ENCODE measurements at regions not wholly inside any gene's neighbourhood (a gene's known extent, or its start where the extent isn't known, plus 50 kb on each side); places are given as distances from the start of the nearest gene placed in this dataset.
"Not testable (repeated sequence)": the region's sequence is repeated elsewhere in the genome, so short reads cannot be mapped to it uniquely, and the experiment has no call there.

DNA sequence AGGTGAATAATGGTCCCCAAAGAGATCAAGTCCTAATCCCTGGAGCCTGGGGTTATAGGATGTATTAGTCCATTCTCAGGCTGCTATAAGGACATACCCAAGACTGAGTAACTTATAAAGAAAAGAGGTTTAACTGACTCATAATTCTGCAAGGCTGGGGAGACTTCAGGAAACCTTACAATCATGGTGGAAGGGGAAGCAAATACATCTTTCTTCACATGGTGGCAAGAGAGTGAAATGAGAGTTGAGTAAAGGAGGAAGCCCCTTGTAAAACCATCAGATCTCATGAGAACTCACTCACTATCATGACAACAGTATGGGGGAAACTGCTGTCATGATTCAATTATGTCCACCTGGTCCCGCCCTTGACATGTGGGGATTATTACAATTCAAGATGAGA lies 142.9 kb upstream of the ANKRD28 start:
- DNase-seq (ENCODE audit: low read depth): no peak
- in situ Hi-C loops (cut with HindIII; ENCODE audit: low pct_unique_long_range_greater_than_20kb, low sequenced_read_pairs): no loop called here

DNA sequence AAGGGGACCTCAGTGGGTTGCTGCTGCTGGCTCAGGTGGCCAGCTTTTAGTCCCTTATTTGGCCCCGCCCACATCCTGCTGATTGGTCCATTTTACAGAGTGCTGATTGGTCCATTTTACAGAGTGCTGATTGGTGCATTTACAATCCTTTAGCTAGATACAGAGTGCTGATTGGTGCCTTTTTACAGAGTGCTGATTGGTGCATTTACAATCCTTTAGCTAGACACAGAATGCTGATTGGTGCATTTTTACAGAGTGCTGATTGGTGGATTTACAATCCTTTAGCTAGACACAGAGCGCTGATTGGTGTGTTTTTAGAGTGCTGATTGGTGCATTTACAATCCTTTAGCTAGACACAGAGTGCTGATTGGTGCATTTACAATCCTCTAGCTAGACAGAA lies 143.7 kb upstream of the ANKRD28 start:
- in situ Hi-C loops (cut with HindIII; ENCODE audit: low pct_unique_long_range_greater_than_20kb, low sequenced_read_pairs); DNase-seq (ENCODE audit: low read depth): not testable (repeated sequence)

DNA sequence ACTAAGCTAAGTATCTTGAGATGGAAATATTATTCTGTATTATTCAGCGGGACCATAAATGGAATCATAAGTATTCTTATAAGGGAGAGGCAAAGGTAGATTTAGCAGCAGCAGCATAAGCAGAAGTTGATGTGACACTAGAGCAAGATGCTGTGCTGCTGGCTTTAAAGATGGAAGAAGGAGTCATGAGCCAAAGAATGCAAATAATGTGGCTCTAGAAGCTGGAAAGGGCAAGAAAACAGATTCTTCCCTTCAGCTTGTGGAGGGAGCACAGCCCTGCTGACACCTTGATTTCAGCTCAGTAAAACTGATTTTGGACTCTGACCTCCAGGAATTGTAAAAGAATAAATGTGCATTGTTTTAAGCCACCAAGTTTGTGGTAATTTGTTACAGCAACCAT lies 144.2 kb upstream of the ANKRD28 start:
- in situ Hi-C loops (cut with HindIII; ENCODE audit: low pct_unique_long_range_greater_than_20kb, low sequenced_read_pairs): no loop called here
- DNase-seq (ENCODE audit: low read depth): no peak

DNA sequence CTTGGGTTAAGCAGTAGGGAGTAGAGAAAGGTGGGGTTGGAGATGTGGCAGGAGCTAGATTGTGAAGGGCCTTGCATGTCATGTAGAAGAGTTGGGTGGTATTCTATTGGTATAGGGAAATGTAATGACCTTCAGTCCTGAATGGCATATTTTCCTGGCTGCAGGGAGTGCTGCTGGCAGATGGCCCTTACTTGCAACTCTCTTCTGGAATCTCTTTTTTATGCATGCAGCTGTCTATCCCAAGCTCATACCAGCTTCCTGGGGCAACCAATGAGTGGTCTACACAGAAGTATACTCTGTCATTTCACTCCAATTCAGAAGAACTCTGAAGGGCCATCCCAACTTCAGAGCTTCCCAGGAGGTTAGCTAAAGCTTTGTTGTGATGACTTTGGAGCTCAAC lies 144.7 kb upstream of the ANKRD28 start:
- in situ Hi-C loops (cut with HindIII; ENCODE audit: low pct_unique_long_range_greater_than_20kb, low sequenced_read_pairs): no loop called here
- DNase-seq (ENCODE audit: low read depth): no peak

DNA sequence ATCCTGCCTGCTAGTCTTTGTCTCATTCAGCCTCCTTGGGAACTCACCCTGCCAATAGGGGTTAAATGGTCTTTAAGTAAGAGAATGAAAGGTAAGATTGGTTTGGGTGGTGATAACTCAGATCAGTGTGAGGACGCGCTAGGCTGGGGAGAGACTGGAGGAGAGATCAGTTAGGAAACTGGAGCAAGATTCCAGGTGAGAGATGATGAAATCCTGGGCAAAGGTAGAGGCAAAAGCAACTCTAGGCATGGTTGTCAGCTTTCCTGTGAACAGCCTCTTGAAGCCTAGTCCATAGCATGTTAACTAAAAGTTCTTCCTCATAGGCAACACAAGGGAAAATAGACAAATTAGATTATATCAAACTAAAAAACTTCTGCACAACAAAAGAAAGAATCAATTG lies 145.2 kb upstream of the ANKRD28 start:
- DNase-seq (ENCODE audit: low read depth): no peak
- in situ Hi-C loops (cut with HindIII; ENCODE audit: low pct_unique_long_range_greater_than_20kb, low sequenced_read_pairs): no loop called here

DNA sequence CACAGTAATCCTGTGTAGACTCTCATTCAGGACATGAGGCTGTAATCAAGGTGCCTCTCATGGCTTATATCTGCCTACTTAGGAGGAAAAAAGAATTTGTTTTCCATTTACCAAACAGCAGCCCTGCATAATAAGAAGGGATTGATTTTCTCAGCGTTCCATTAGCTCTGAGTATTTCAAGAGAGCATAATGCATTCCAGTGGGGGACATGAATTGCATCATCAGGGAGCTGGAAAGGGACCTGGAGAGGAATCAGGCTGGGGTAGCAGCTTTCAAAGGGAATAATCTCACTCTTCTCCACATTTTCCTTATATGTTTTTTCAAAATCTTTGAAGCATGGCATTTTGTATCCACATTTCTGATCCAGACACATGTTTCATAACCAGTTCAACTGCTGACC lies 150.6 kb upstream of the ANKRD28 start:
- DNase-seq (ENCODE audit: low read depth): no peak
- in situ Hi-C loops (cut with HindIII; ENCODE audit: low pct_unique_long_range_greater_than_20kb, low sequenced_read_pairs): no loop called here

DNA sequence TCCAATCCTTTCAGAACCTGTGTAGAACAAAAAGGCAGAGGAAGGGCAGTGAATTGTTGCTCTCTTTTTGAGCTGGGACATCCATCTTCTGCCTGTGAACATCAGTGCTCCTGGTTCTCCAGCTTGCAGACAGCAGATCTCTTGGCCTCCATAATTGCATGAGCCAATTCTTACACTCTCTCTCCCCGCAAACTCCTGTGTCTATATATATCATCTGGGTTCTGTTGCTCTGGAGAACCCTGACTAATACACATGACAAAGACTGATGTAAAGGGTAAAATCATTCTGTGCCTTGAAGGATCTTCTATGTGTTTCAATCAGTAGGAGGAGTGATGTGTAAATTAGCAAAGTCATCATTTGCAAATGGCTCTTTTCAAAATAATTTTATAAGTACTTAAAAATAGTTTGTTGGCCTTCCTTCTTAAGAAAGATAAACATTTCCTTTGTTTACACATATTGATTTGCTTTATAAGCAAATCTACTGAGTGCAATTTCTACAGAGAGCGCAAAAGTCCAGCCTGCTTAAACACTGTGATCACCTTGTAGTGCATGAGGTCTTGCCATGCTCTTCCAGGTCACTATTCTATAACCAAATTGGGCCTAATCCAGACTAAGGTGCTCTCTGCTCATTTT lies 154.9 kb upstream of the ANKRD28 start:
- in situ Hi-C loops (cut with HindIII; ENCODE audit: low pct_unique_long_range_greater_than_20kb, low sequenced_read_pairs): no loop called here
- DNase-seq (ENCODE audit: low read depth): no peak

DNA sequence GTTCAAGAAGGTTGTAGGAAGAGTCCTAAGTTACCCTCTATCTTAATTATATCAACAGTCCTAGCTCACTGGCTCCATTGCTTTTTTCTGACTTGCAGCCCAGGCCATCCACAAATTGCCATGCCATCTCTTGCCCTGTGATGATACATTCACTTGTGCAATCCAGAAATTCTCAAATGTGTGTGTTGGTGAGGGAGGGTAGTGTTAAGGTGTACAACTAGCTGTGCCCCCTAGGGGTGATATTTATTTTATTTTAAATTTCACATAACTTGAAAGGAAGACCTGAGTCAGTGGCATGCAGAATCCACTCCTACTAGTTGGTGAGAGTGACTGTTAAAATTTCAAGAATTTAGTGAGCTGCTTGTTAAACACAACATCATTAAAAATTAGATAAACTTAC lies 156.1 kb upstream of the ANKRD28 start:
- in situ Hi-C loops (cut with HindIII; ENCODE audit: low pct_unique_long_range_greater_than_20kb, low sequenced_read_pairs): no loop called here
- no peak for DNase-seq (ENCODE audit: low read depth)

DNA sequence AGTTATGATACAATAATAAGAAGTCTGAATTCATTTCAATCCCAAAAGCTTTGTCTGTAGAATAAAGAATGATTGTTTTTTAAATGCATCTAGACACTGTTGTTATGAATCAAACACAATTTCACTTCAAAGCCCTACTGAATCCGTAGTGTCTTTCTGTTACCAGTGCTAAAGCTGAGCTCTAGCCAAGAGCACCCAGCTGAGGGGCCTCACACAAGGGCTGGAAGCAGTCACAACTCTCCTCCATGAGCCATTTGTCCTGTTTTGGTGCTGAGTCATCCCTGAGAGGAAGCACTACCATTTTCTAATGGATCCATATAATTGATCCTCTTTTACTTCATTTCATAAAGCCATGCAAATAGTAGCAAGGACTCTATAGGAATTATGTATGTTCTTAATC lies 158.2 kb upstream of the ANKRD28 start:
- in situ Hi-C loops (cut with HindIII; ENCODE audit: low pct_unique_long_range_greater_than_20kb, low sequenced_read_pairs): no loop called here
- no peak for DNase-seq (ENCODE audit: low read depth)

DNA sequence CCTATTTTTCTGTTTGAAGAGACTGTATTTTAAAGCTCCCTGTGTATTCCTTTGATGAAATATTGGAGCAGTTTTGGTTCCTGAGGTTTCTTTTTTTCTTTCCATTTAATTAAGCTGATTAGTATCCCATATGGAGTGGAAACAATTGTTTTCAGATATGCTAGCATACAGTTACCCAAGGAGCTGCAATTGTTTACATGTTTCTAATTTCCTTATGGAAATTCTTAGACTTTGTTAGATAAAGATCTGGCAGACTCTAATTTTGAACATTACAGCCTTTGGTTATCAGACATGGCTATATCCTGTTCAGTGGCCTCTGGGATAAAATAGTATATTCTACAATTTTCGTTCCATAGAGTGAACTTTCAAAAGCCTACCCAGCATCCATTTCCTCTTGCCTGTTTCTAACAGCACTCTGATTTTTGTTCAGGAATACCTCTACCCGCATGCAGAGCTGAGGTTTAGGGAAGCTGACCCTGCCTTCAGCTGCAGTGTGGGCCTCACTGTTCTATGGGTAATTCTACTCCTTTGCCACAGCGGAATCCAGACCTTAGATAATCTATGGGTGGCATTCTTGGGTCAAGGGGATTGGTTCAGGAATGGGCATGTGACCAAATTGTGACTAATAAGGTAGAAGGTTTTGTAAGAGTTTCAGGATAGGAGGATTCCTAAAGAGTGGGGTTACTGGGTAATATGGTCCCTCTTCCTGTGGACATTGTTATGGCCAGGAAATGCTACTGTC lies 161.1 kb upstream of the ANKRD28 start:
- no peak for DNase-seq (ENCODE audit: low read depth)
- in situ Hi-C loops (cut with HindIII; ENCODE audit: low pct_unique_long_range_greater_than_20kb, low sequenced_read_pairs): no loop called here

DNA sequence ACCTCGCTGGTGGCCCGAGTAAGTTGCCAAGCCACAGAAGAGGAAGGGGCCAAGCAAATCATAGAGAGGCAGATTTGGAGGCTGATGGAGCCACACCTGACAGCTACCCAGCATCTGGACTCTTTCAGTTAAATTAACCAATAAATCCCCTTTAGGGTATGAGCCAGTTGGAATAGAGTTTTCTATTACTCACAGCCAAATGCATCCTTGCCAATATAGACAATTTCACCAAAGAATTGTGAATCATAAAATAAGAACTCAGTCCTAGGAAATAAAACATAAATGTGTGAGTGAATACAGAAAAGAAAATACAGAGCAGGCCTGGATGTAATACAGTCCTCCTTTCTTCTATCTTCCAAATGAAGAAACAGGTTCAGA lies 161.6 kb upstream of the ANKRD28 start:
- no peak for DNase-seq (ENCODE audit: low read depth)
- in situ Hi-C loops (cut with HindIII; ENCODE audit: low pct_unique_long_range_greater_than_20kb, low sequenced_read_pairs): no loop called here

DNA sequence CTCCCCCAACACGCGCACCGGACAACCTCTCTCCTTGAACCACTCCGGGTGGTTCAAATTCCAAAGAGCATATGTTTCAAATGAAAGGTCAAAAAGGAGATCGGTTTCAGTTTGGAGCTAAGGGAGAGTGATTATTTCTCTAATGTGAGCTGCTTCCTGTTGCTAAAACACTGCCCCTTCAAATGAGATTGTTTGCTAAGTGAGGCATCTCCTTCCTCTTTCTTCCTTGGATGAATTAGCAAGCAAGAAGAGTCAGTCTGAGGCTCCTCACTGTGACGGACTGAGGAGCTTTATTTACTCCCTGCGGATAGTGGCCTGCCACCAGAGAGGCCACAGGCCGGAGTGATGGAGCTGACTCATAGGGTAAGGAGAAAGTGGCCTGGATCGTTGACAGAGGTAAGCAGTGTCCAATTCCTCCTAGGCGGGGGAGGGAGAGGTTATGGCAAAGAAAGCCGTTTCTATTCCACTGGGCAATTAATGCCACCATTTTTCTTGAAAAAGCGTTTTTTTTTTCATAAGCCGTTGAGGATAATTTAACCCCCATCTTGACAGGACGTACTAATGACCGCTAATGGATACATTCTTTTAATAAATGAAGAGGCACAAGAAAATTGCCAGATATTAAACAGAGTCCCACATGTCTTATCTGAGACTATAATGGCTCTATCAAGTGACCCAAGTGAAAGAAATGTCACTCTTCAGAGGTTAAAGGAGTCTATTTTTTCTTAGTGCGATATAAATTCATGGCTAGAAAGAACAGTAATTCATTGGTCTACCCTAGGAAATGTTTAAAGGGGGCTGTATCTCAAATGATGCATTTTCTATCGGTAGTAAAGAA lies 167.0 kb upstream of the ANKRD28 start:
- in situ Hi-C loops (cut with HindIII; ENCODE audit: low pct_unique_long_range_greater_than_20kb, low sequenced_read_pairs): no loop called here

DNA sequence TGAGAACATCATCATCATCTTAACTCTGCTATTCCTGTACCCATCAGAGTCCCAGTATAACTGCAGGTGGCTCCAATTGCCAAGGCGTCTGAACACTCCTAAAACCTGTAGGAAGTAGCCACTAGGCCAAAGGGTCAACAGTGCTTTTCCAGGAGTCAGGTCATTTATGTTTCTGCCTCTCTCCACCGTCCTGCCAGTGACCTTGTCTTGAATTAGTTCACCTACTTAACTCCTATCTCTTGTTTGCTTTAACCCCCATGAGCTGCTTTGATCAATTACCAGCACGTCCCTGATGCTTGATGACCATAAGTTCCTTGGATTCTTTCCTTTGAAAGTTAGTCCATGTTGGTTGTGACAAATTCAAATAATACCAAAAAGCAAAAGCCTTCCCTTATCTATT lies 169.8 kb upstream of the ANKRD28 start:
- in situ Hi-C loops (cut with HindIII; ENCODE audit: low pct_unique_long_range_greater_than_20kb, low sequenced_read_pairs): no loop called here
- DNase-seq (ENCODE audit: low read depth): no peak

More for the DNA sequence above, 167.0 kb upstream of the ANKRD28 start:
- DNase-seq (ENCODE audit: low read depth): no peak

DNA sequence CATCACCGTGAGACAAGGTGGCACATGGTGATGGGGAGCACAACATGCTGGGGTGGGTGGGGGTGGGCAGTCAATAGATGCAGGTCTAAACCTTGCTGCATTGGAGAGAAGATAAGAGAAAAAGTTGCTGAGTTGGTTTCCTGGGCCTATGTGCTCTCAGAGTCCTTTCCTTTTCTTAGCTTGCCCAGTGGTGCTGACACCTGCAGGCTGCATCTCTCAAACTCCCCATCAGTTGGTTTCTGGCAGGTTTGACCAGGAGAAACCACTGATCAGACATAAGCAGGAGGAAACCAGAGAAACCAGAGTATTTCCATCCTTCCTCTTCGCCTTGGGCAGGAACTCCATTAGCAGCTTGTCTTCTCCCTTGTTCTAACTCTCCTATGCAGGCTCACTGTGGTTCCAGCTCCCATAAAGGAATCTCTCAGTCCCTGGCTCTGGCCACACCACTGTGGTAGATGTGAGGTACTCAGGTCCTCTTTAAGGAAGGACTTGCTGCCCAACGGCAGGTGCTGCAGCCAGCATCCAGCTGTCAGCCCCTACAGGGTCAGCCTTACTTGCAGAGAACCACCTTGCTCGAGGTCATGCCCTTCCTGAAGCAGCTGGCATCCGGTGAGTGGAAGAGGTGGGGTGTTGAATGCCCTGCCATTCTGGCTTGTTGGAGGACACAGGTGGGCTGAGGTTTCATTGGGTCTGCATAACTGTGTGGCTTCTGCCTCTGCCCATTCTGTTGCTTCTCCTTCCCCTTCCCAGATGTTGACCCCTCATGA lies 172.3 kb upstream of the ANKRD28 start:
- no peak for DNase-seq (ENCODE audit: low read depth)
- in situ Hi-C loops (cut with HindIII; ENCODE audit: low pct_unique_long_range_greater_than_20kb, low sequenced_read_pairs): no loop called here

DNA sequence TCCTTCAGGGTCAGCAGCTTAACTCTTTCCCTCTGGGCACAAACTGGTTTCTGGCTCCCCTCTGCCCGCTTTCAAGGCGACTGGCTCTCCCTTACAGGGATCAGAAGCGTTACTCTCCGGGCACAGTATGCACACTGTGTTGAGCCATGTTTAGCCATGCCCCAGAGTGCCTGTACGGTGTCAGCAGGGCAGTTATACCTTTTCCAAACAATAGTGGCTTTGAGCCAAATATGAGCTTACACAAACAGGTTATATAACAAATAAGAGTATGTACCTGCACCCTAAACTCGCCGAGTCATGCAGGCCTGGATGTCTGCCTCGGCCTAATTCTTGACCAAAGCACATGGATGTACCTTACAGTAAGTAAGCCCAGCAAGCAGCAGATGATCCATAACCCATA lies 175.6 kb upstream of the ANKRD28 start:
- in situ Hi-C loops (cut with HindIII; ENCODE audit: low pct_unique_long_range_greater_than_20kb, low sequenced_read_pairs): no loop called here
- DNase-seq (ENCODE audit: low read depth): no peak

DNA sequence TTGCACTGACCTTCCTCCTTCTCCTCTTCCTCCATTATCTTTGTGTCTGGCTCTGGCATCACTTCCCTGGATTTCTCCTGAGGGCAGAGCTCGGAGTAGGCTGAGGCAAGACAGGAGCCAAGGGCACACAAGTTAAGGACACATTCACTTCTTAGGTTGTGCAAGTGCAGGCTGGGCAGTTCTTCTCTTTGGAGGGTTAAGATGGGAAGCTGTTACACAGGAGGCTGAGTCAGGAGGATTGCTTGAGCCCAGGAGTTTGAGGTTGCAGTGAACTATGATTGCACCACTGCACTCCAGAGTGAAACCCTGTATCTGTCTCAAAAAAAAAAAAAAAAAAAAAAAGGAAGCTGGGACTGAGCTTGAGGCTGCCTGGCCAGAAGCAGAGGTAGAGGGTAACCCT lies 176.2 kb upstream of the ANKRD28 start:
- no peak for DNase-seq (ENCODE audit: low read depth)
- in situ Hi-C loops (cut with HindIII; ENCODE audit: low pct_unique_long_range_greater_than_20kb, low sequenced_read_pairs): no loop called here

DNA sequence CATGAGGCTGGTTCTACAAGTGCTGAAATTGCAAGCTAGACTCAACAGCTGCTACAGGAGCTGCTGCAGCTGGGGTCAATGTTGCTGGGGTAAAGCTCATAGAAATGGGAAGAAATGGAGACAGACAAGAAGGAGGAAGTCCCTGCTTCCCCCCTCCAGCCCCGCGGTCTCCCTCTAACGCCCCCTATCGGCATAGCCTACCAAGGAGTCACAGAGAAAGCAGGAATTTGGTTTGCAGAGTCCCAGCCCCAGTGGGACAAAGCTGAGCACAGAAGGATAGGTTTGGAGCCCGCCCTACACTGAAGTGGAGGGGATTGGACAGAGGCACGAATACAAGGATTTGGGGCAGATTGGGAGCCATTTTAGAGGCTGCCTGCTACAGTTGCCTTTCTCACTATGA lies 176.9 kb upstream of the ANKRD28 start:
- in situ Hi-C loops (cut with HindIII; ENCODE audit: low pct_unique_long_range_greater_than_20kb, low sequenced_read_pairs): no loop called here
- DNase-seq (ENCODE audit: low read depth): no peak

DNA sequence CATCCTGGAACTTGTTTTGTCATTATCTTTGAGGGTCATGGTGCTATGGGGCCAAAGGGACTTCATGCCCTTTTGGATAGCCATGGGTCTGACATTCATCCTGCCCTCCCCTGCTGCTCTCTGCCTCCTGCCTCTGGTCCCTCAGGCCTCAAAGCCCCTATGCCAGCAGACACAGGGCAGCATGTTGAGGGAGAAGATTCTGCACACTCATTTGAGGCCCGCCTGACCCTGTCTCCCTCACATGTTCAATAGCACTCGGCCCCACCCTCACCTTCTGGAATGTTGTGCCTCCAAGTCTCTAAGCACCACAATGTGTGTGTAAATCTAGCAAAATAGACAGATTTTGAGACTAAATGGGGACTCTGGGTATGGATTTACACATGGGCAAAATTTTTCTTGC lies 178.7 kb upstream of the ANKRD28 start:
- no peak for DNase-seq (ENCODE audit: low read depth)
- in situ Hi-C loops (cut with HindIII; ENCODE audit: low pct_unique_long_range_greater_than_20kb, low sequenced_read_pairs): no loop called here

DNA sequence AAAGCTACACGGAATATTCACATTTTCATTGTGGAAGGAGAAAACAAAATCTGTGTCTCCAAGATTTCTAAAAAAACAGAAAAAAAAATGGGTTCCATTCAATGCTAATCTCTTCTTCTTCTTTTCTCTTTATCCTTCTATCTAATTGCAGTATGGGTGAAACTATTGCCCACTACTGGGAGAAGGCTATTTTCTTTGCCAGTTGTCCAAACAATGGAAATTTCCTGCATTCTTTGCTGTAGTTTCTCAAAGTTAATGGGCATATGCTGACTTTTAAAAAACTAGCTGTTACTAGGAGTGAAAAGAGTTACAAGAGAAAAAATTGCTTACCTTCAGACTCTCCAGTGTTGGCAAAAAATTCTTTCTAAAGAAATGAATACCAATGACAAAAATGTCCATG lies 179.3 kb upstream of the ANKRD28 start:
- in situ Hi-C loops (cut with HindIII; ENCODE audit: low pct_unique_long_range_greater_than_20kb, low sequenced_read_pairs): no loop called here
- DNase-seq (ENCODE audit: low read depth): no peak
